NCI-H526 treated with DMSO at 0.1 percent for 48 hours (cell line): ENCODE measurements at regions not wholly inside any gene's neighbourhood (a gene's known extent, or its start where the extent isn't known, plus 50 kb on each side); places are given as distances from the start of the nearest gene placed in this dataset.

Experiments
- DNase-seq: peaks from one replicate; lab custom pipeline; 2025; lab: John Stamatoyannopoulos, UW

DNA sequence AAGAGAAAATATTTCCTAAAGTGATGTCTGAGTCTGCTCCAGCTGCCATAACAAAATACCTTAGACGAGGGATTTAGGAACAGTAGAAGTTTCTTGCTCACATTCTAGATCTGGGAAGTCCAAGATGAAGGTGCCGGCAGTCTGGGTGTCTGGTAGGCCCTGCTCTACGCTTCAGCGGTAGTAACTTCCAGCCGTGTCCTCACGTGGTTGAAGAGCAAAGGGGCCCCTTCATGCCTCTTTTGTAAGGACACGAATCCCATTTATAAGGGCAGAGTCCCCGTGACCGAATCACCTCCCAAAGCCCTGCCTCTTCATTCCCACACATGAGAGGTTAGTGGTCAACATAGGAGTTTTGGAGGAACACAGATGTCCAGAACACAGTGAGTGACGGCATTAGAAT lies 52.2 kb upstream of the INPP5A start:
- no peak for DNase-seq

DNA sequence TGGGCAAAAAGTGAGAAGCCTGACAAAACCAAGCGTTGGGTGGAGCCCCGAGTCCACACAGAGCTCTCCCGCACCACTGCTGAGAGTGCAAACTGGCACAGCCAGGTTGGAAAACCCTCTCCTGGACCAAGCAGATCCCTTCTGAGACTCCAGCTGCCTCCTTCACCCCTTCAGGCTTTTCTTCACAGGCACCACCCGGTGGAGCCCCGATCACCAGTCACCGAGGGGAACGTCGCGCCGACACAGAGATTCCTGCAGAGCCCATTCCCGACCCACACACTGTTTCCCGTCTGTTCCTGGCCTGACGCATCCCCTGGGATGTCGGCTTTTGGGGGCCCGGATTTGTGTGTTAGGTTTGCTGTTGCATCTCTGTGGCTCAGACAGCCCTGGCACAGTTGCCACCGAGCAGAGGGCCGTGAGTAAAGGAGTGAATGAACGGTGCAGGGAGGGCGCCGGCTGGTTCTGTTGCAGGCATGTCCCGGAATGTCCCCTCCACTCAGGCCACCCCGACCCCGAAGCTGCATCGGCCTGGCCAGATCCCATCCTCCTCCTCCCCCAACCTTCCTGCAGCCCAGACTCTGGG lies 51.0 kb upstream of the INPP5A start:
- no peak for DNase-seq

DNA sequence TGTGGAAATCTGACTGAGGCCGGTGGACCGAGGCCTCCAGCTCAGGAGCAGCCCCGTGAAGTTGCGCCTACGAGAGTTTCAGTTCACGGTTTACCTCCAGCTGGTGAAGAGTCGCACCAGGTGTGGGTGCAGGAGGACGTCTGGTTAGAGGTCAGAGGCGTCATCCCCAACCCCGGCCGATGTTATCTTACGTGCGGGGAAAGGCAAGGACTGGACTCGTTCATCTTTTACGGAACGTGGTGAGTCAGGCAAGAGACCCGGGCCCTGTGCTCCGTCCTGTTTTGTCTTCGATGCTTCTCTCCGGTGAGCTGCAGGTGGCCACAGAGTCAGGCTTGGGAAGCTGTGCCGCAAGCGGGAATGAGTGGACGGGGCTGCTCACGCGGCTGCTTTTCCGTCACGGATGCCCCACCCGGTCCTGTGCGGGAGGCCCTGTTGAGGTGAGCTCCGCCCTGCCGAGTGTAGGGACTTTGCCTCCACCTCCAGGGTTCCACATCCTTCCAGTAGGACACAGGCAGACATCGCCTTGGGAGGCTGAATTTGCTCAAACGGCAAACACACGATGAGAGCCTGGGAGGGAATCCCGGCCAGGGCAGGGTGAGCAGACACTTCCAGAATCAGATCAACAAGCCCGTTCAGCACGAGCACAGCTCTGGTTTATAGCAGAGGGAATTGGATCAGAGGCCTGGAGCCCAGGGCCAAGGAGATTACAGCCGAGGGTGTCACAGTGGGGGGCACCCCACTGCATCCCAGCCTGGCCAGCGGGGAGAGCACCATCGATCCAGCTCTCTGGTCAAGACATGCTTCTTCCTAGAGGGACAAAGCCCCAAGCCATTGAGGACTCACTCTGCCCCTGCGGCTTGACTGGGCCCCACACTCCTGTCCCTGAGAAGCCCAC lies 50.1 kb upstream of the INPP5A start:
- DNase-seq: no peak
